H9 (cell line): ENCODE measurements at regions not wholly inside any gene's neighbourhood (a gene's known extent, or its start where the extent isn't known, plus 50 kb on each side); places are given as distances from the start of the nearest gene placed in this dataset.

ENCODE experiments used
- DNase-seq: peaks from one replicate; pipeline ENCODE4 v3.0.0-alpha.2; 2017
- H2AFZ ChIP-seq: one replicate; pipeline ENCODE4 v1.6.1; 2013; ENCODE audit warnings: mild to moderate bottlenecking, low read length, control low read depth, moderate library complexity
- H2AK5ac ChIP-seq: 2 replicates; pipeline ENCODE4 v1.6.1; 2013; ENCODE audit warnings: low read length, control low read depth, mixed read lengths; ENCODE audit not compliant: insufficient read length
- H2BK120ac ChIP-seq: one replicate; pipeline ENCODE4 v1.6.1; 2013; ENCODE audit warnings: low read depth, mild to moderate bottlenecking, low read length, control low read depth, inconsistent platforms; ENCODE audit not compliant: poor library complexity, severe bottlenecking
- H2BK12ac ChIP-seq: 2 replicates; pipeline ENCODE4 v1.6.1; 2013; ENCODE audit warnings: low read length, control low read depth, mixed read lengths, low read depth; ENCODE audit not compliant: insufficient read length
- H2BK15ac ChIP-seq: 2 replicates; pipeline ENCODE4 v1.6.1; 2013; ENCODE audit warnings: low read depth, low read length, control low read depth
- H2BK20ac ChIP-seq: one replicate; pipeline ENCODE4 v1.6.1; 2013; ENCODE audit warnings: low read depth, mild to moderate bottlenecking, low read length, control low read depth, inconsistent platforms; ENCODE audit not compliant: poor library complexity, severe bottlenecking
- H2BK5ac ChIP-seq: 2 replicates; pipeline ENCODE4 v1.6.1; 2013; ENCODE audit warnings: low read length, control low read depth, mixed read lengths; ENCODE audit not compliant: insufficient read length
- H3K14ac ChIP-seq: 2 replicates; pipeline ENCODE4 v1.6.1; 2013; ENCODE audit warnings: low read length, control low read depth; ENCODE audit not compliant: insufficient read depth
- H3K18ac ChIP-seq: 2 replicates; pipeline ENCODE4 v1.6.1; 2013; ENCODE audit warnings: low read depth, mild to moderate bottlenecking, mixed read lengths, low read length, control low read depth; ENCODE audit not compliant: insufficient read length
- H3K23ac ChIP-seq: 2 replicates; pipeline ENCODE4 v1.6.1; 2013; ENCODE audit warnings: low read length, control low read depth, mixed read lengths, low read depth; ENCODE audit not compliant: insufficient read length
- H3K23me2 ChIP-seq: 2 replicates; pipeline ENCODE4 v1.6.1; 2013; ENCODE audit warnings: low read depth, mild to moderate bottlenecking, mixed read lengths, low read length, control low read depth; ENCODE audit not compliant: insufficient read length, poor library complexity, severe bottlenecking
- H3K27ac ChIP-seq: 2 replicates; pipeline ENCODE4 v1.5.1; 2013; ENCODE audit warnings: low read length, control low read depth, mixed read lengths, low read depth; ENCODE audit not compliant: insufficient read length
- H3K27me3 ChIP-seq: 2 replicates; pipeline ENCODE4 v1.6.1; 2013; ENCODE audit warnings: low read length, control low read depth, inconsistent platforms; ENCODE audit not compliant: insufficient read depth
- H3K4ac ChIP-seq: 2 replicates; pipeline ENCODE4 v1.6.1; 2013; ENCODE audit warnings: low read depth, mild to moderate bottlenecking, control low read depth, inconsistent platforms, low read length, moderate library complexity
- H3K4me1 ChIP-seq: 2 replicates; pipeline ENCODE4 v1.6.1; 2013; ENCODE audit warnings: low read length, control low read depth, inconsistent platforms; ENCODE audit not compliant: insufficient read depth
- H3K4me2 ChIP-seq: 2 replicates; pipeline ENCODE4 v1.6.1; 2013; ENCODE audit warnings: low read length, control low read depth, mixed read lengths; ENCODE audit not compliant: insufficient read length, insufficient read depth
- H3K56ac ChIP-seq: 2 replicates; pipeline ENCODE4 v1.6.1; 2013; ENCODE audit warnings: low read depth, mild to moderate bottlenecking, mixed read lengths, low read length, control low read depth; ENCODE audit not compliant: insufficient read length
- H3K79me1 ChIP-seq: 2 replicates; pipeline ENCODE4 v1.6.1; 2013; ENCODE audit warnings: low read depth, mild to moderate bottlenecking, moderate library complexity, low read length, control low read depth, inconsistent platforms; ENCODE audit not compliant: insufficient read depth, poor library complexity, severe bottlenecking
- H3K79me2 ChIP-seq: 2 replicates; pipeline ENCODE4 v1.6.1; 2013; ENCODE audit warnings: low read length, control low read depth, inconsistent platforms; ENCODE audit not compliant: insufficient read depth
- H3K9ac ChIP-seq: 2 replicates; pipeline ENCODE4 v1.6.1; 2013; ENCODE audit warnings: low read length, control low read depth, mixed read lengths; ENCODE audit not compliant: insufficient read length; ENCODE audit errors: extremely low read depth
- H3K9me3 ChIP-seq: one replicate; pipeline ENCODE4 v1.6.1; 2013; ENCODE audit warnings: low read depth, low read length, inconsistent platforms; ENCODE audit not compliant: control insufficient read depth
- H3T11ph ChIP-seq: one replicate; pipeline ENCODE4 v1.6.1; 2013; ENCODE audit warnings: mild to moderate bottlenecking, low read length, control low read depth, inconsistent platforms
- H4K20me1 ChIP-seq: one replicate; pipeline ENCODE4 v1.6.1; 2013; ENCODE audit not compliant: control insufficient read depth, insufficient read length, insufficient read depth
- H4K5ac ChIP-seq: 2 replicates; pipeline ENCODE4 v1.6.1; 2013; ENCODE audit warnings: low read depth, mild to moderate bottlenecking, mixed read lengths, low read length, control low read depth; ENCODE audit not compliant: insufficient read length
- H4K8ac ChIP-seq: replicated peaks from 2 replicates; pipeline ENCODE4 v1.6.1; 2013; ENCODE audit warnings: low read length, control low read depth, mixed read lengths, low read depth; ENCODE audit not compliant: insufficient read length
- H4K91ac ChIP-seq: 2 replicates; pipeline ENCODE4 v1.6.1; 2013; ENCODE audit warnings: low read depth, mild to moderate bottlenecking, moderate library complexity, mixed read lengths, low read length, control low read depth; ENCODE audit not compliant: insufficient read length
- H3K27ac Mint-ChIP-seq, 3 experiments: 2 replicates in 2 of 3; 3 replicates in 1 of 3; pipeline ENCODE4 v1.8.0; 2020 to 2021; ENCODE audit warnings: mixed read lengths in 3 of 3, mild to moderate bottlenecking in 1 of 3, moderate library complexity in 1 of 3
- H3K27me3 Mint-ChIP-seq: 2 replicates; pipeline ENCODE4 v1.8.0; 2021; ENCODE audit warnings: low read depth, mild to moderate bottlenecking, moderate library complexity, mixed read lengths
- H3K36me3 Mint-ChIP-seq, 3 experiments: 2 replicates in 2 of 3; 3 replicates in 1 of 3; pipeline ENCODE4 v1.8.0; 2020 to 2021; ENCODE audit warnings: low read depth in 3 of 3, mixed read lengths in 3 of 3; ENCODE audit not compliant: insufficient read depth in 1 of 3
- H3K4me1 Mint-ChIP-seq, 2 experiments: 2 replicates each; pipeline ENCODE4 v1.8.0; 2020; ENCODE audit warnings: mixed read lengths in 2 of 2
- H3K4me3 Mint-ChIP-seq, 2 experiments: 2 replicates in 1 of 2; 3 replicates in 1 of 2; pipeline ENCODE4 v1.8.0; 2020 to 2021; ENCODE audit warnings: mild to moderate bottlenecking in 2 of 2, mixed read lengths in 2 of 2, moderate library complexity in 1 of 2
- H3K9me3 Mint-ChIP-seq, 2 experiments: 2 replicates in 1 of 2; 3 replicates in 1 of 2; pipeline ENCODE4 v1.8.0; 2020; ENCODE audit warnings: mild to moderate bottlenecking in 2 of 2, mixed read lengths in 2 of 2, moderate library complexity in 1 of 2
- CTCF ChIP-seq: fragments of 200-600 bp; sonication (generic); conservative IDR thresholded peaks from 3 replicates; pipeline ENCODE4 v1.8.0; 2021; ENCODE audit warnings: antibody characterized with exemption, mild to moderate bottlenecking
- WGBS: extraction: QIAGEN DNeasy Blood & Tissue Kit; methylation state at CpG from one replicate; pipeline ENCODE4 v1.1.7; 2013; ENCODE audit warnings: missing lambda C conversion rate, low lambda C conversion rate, mixed read lengths; ENCODE audit not compliant: insufficient read length; ENCODE audit errors: extremely low coverage; 5-methylcytosine and 5-hydroxymethylcytosine counted together

DNA sequence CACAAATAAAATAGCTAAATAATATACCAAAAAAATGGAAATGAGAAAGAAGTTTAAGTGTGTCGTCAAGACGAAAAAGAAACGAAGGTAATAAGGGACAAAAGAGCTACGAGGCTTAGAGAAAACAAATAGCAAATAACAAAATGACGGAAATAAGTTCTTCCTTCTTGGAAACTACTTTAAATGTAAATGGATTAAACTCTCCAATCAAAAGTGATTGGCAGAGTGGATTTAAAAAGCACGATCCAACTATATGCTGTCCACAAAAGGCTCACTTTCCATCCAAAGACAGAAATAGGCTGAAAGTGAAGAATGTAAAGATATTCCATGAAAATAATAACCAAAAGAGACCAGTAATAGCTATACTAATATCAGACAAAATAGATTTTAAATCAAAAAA, 82.4 kb downstream of the DIO3 start:
- Mint-ChIP-seq H3K4me3 (no peak overlapping the region), H3K27me3 (peaks cover 24% of the 10 kb centered on the region), H3K27ac (no peak overlapping the region), H3K4me1 (no peaks in the 10 kb centered on the region), H3K36me3 (no peaks in the 10 kb centered on the region; a peak in 1 of 7 replicates), H3K9me3 (peaks cover 21 to 23% of the 10 kb centered on the region in 2 experiments)
- Histone ChIP-seq H3K9ac (no peak overlapping the region), H3K4me1 (no peaks in the 10 kb centered on the region), H2BK12ac (no peak overlapping the region), H3K18ac (no peak overlapping the region), H3K79me1 (no peaks in the 10 kb centered on the region), H3K4me2 (no peak overlapping the region), H3K56ac (no peak overlapping the region), H3K27me3 (no peaks in the 10 kb centered on the region), H3K23ac (no peak overlapping the region), H4K91ac (no peak overlapping the region), H2AK5ac (no peak overlapping the region), H3K79me2 (no peaks in the 10 kb centered on the region), H4K8ac (no peak overlapping the region), H3K14ac (no peak overlapping the region), H3T11ph (no peak overlapping the region), H2AFZ (no peak overlapping the region), H2BK20ac (no peak overlapping the region), H4K5ac (no peak overlapping the region), H3K4ac (no peak overlapping the region), H2BK5ac (no peak overlapping the region), H3K23me2 (no peaks in the 10 kb centered on the region), H3K27ac (no peak overlapping the region), H2BK120ac (no peak overlapping the region), H3K9me3 (no peaks in the 10 kb centered on the region), H4K20me1 (no peaks in the 10 kb centered on the region), H2BK15ac (no peak overlapping the region)
- TF ChIP-seq CTCF, result no peak
- WGBS, result no CpG with 5 or more reads among the region's 6 CpGs
- DNase-seq, result no peak
